Endothelial cell of umbilical vein (primary cell): ENCODE measurements at regions not wholly inside any gene's neighbourhood (a gene's known extent, or its start where the extent isn't known, plus 50 kb on each side); places are given as distances from the start of the nearest gene placed in this dataset.

ENCODE experiments used
- EZH2 ChIP-seq: IDR thresholded peaks from 2 replicates; pipeline ENCODE4 v1.6.1; 2012; ENCODE audit warnings: borderline replicate concordance, low read depth, mild to moderate bottlenecking, moderate library complexity, low read length, inconsistent platforms; ENCODE audit not compliant: severe bottlenecking
- FOS ChIP-seq: IDR thresholded peaks from 2 replicates; pipeline ENCODE4 v1.6.1; 2011; ENCODE audit warnings: mild to moderate bottlenecking, low read length, moderate library complexity, borderline replicate concordance; ENCODE audit not compliant: insufficient read depth
- JUN ChIP-seq: IDR thresholded peaks from 2 replicates; pipeline ENCODE4 v1.6.1; 2011; ENCODE audit warnings: borderline replicate concordance, low read depth; ENCODE audit not compliant: insufficient read length, insufficient read depth
- POLR2A ChIP-seq: IDR thresholded peaks from 2 replicates; pipeline ENCODE4 v1.6.1; 2012; ENCODE audit warnings: low read depth, mild to moderate bottlenecking, control low read depth, low read length
- POLR2AphosphoS5 ChIP-seq: IDR thresholded peaks from 2 replicates; pipeline ENCODE4 v1.6.1; 2012; ENCODE audit warnings: low read depth, mild to moderate bottlenecking, control low read depth, low read length, moderate library complexity; ENCODE audit not compliant: insufficient read depth
- TF ChIP-seq, protein P1 (sequence below), 2 donors: IDR thresholded peaks; 1 replicate in 1 of 2; 2 replicates in 1 of 2; pipeline ENCODE4 v1.5.1; 2011; ENCODE audit warnings: low read length in 2 of 2, mild to moderate bottlenecking in 2 of 2, moderate library complexity in 2 of 2, control low read depth in 1 of 2, inconsistent platforms in 1 of 2, low read depth in 1 of 2; ENCODE audit not compliant: insufficient read depth in 1 of 2; ENCODE audit errors: extremely low read depth in 1 of 2
- TF ChIP-seq, protein P2 (sequence below): IDR thresholded peaks from 2 replicates; pipeline ENCODE4 v1.6.1; 2011; ENCODE audit not compliant: insufficient read depth, insufficient read length

DNA sequence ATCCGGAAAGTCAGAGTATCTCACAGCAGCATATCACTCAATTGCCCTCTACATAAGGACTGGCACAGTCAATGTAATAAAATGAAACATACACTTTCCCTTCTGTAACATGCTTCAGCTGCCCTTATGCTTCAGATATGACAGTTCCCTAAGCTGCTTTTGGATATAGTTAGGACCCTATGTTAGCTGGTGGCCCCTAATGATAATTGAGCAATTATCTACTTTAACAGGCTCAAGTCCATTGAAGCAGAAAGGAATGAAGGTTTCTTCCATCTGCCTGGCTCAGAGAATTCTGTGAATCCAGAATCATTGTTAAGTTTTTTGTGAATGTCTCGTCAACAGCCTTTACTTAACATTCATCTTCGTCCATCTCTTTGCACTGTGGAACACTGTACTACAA, 951.2 kb upstream of the DIAPH2 start:
- TF ChIP-seq POLR2AphosphoS5 (no peak), POLR2A (no peak), EZH2 (no peak), FOS (no peak), JUN (no peak)
- TF ChIP-seq, protein P1, sequence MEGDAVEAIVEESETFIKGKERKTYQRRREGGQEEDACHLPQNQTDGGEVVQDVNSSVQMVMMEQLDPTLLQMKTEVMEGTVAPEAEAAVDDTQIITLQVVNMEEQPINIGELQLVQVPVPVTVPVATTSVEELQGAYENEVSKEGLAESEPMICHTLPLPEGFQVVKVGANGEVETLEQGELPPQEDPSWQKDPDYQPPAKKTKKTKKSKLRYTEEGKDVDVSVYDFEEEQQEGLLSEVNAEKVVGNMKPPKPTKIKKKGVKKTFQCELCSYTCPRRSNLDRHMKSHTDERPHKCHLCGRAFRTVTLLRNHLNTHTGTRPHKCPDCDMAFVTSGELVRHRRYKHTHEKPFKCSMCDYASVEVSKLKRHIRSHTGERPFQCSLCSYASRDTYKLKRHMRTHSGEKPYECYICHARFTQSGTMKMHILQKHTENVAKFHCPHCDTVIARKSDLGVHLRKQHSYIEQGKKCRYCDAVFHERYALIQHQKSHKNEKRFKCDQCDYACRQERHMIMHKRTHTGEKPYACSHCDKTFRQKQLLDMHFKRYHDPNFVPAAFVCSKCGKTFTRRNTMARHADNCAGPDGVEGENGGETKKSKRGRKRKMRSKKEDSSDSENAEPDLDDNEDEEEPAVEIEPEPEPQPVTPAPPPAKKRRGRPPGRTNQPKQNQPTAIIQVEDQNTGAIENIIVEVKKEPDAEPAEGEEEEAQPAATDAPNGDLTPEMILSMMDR (IDR thresholded peaks at IDR 0.05; ENCODE audit: extremely low read depth in 1 of 2, insufficient read depth in 1 of 2, low read depth in 1 of 2, low read length in 2 of 2) = no peak
- TF ChIP-seq, protein P2, sequence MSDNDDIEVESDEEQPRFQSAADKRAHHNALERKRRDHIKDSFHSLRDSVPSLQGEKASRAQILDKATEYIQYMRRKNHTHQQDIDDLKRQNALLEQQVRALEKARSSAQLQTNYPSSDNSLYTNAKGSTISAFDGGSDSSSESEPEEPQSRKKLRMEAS = no peak
